Dermis microvascular lymphatic vessel endothelial cell (primary cell): ENCODE measurements at regions not wholly inside any gene's neighbourhood (a gene's known extent, or its start where the extent isn't known, plus 50 kb on each side); places are given as distances from the start of the nearest gene placed in this dataset.

ENCODE experiments used
- DNase-seq, 2 donors: peaks; one replicate each; pipeline versions ENCODE4 v3.0.0 to v3.0.0-alpha.2; 2010; ENCODE audit warnings: low read depth in 2 of 2

GRCh38 chr11:27287205-27287604 lies 75.8 kb downstream of the CCDC34 start:
- no peak for DNase-seq

- DNase-seq: no peak
Observed at GRCh38 chr11:27285761-27286160, 77.3 kb downstream of the CCDC34 start.

- DNase-seq: peak; percentile 37 to 76
Observed at GRCh38 chr11:27282806-27283205, 80.2 kb downstream of the CCDC34 start.

GRCh38 chr11:27281740-27282590 lies 81.0 kb downstream of the CCDC34 start:
- DNase-seq: peak; percentile 82 to 96

- DNase-seq: no peak
Observed at GRCh38 chr11:27281276-27281675, 81.7 kb downstream of the CCDC34 start.

- DNase-seq: no peak
Observed at GRCh38 chr11:27280140-27280539, 82.9 kb downstream of the CCDC34 start.

- DNase-seq: no peak
Observed at GRCh38 chr11:27279460-27279859, 83.6 kb downstream of the CCDC34 start.

GRCh38 chr11:27277843-27278242 lies 85.2 kb downstream of the CCDC34 start:
- DNase-seq: no peak

- DNase-seq: no peak
Observed at GRCh38 chr11:27276141-27276540, 86.9 kb downstream of the CCDC34 start.

GRCh38 chr11:27274854-27275395 lies 88.1 kb downstream of the CCDC34 start:
- DNase-seq: no peak

GRCh38 chr11:27266125-27266524 lies 96.9 kb downstream of the CCDC34 start:
- DNase-seq: no peak

GRCh38 chr11:27263986-27264385 lies 99.0 kb downstream of the CCDC34 start:
- DNase-seq: no peak

- DNase-seq: no peak
Observed at GRCh38 chr11:27263046-27263445, 100.0 kb downstream of the CCDC34 start.

- no peak for DNase-seq
Observed at GRCh38 chr11:27255447-27255828, 107.6 kb downstream of the CCDC34 start.

GRCh38 chr11:27254744-27255446 lies 108.1 kb downstream of the CCDC34 start:
- no peak for DNase-seq

GRCh38 chr11:27253224-27253623 lies 109.8 kb downstream of the CCDC34 start:
- DNase-seq: no peak

GRCh38 chr11:27250867-27251665 lies 111.9 kb downstream of the CCDC34 start:
- DNase-seq: no peak

GRCh38 chr11:27248576-27249509 lies 114.2 kb downstream of the CCDC34 start:
- DNase-seq: no peak

- no peak for DNase-seq
Observed at GRCh38 chr11:27247660-27248059, 115.4 kb downstream of the CCDC34 start.

GRCh38 chr11:27246925-27247324 lies 116.1 kb downstream of the CCDC34 start:
- no peak for DNase-seq

GRCh38 chr11:27244900-27245299 lies 118.1 kb downstream of the CCDC34 start:
- DNase-seq: no peak
